Occipital lobe (tissue), 1 donor: ENCODE measurements at regions not wholly inside any gene's neighbourhood (a gene's known extent, or its start where the extent isn't known, plus 50 kb on each side); places are given as distances from the start of the nearest gene placed in this dataset.

Source experiments
- DNase-seq: peaks from one replicate; lab custom pipeline; 2025; lab: John Stamatoyannopoulos, UW

DNA sequence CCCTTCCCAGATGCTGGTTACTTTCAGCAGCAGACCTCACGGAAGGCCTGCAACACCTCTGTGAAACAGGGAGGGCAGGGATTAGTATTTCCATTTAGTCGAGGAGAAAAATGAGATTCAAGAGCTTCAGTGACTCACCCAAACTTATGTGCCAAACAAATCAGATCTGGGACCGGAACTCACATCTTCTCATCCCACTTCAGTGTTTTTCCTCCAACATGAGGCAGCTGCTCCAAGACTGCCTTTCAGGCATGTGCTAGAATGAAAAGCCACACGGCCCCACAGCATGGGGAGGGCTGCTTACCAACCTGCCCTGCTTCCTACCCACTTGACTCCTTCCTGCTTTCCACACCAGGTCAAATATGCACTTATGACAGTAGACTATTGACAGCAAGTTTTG lies 129.4 kb upstream of the SLC24A5 start:
- DNase-seq, result peak; percentile 10

DNA sequence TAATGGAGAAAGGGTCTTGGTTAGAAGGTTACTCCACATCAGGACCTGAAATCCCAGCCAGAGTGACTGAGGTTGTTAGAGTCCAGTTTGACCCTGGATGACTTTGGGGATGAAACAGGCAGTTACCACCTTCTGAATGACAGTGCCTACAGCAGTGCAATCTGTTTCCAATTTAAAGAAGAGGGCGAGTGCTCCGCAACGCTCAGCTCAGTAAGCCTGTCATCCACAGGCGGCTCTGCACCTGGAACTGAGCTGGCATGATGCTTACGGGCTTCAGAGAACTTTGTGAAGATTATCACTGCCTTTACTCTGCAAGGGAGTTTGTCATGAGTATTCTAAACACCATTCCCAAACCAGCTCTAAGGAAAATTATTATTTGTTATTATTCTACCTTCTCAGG lies 127.7 kb upstream of the SLC24A5 start:
- DNase-seq, result no peak

DNA sequence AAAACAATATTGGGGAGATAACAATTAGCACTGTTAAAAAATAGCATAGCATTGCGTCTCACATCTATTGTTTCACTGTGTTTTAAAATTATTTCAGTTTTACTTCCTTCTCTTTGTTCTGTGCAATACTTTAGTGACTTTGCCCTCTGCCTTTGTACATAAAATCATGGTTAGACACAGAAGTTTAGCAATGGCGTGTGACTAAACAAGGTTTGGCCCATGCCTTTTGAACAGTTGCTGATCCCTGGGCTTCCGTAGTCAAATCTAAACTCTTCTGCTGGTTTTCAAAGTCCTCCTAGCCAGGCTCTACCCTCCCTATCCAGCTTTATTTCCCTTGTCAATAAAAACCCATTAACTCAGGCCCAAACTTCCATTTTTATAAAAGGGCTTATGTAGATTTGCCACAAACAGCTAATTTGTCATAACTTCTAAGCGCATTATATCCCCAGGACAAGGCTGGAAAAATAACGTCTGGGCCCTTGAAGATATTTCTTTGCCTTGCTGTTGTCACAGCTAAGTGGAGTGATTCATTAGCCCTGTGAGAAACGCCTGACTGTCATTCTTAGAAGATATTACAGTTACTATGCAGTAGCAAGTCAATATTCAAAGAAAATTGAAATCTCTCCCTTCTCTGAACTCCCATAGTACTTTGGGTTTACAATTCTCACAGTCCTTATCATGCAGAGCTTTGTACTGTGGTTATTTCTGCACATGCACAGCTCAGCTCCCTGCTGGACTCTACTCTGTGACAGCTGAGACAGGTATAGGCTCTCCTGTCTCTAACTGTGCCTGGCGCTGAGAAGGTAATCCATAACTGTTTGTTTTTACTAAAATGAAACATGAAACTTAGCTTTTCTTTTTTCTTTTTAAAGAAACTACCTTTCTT lies 123.4 kb upstream of the SLC24A5 start:
- DNase-seq, result no peak

DNA sequence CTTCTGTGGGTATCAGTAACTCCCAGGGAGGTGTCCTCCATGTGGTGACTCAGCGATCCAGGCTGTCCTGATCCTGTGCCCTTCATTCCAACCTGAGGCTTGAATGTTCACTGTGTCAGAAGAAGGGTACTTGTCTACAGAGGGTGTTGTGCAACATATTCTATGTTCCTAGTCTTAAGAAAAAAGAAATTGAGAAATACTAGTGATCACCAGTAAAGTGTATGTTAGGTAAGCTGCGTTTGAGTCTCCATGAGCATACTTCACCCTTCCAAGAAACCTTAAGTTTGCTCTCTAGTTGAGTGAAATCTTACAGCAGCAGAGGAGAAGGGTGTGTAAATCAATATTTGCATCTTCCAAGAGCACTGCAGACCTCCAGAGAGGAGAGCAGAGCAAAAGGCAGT lies 122.2 kb upstream of the SLC24A5 start:
- no peak for DNase-seq

DNA sequence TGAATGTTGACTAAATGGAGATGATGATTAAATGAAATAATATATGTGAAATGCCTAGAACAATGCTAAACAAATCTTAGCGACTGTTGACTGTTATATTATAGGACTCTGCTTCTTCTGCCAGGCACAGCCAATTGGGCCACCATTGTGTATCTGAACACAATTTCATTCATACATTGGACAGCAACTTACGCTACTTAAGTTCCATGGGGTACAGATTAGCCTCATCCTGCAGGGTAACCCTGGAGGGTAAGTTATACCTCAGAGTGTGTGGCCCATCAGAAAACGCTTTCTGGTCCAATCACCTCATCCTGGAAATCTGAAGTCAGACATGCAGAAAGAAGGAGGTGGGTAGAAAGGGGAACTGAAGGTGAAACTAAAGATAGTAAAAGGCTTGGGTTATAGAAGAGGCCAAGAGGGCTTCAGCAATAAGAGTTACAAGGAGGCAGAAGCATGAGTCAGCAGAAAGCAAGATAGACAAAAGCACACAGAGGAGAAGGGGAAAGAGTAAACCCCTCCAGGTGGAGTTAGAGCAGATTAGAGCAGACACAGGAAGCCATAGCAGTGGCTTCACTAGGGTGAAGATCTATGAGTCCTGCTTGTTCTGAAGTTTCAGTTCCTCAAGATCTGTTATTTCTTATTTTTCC lies 119.3 kb upstream of the SLC24A5 start:
- no peak for DNase-seq

DNA sequence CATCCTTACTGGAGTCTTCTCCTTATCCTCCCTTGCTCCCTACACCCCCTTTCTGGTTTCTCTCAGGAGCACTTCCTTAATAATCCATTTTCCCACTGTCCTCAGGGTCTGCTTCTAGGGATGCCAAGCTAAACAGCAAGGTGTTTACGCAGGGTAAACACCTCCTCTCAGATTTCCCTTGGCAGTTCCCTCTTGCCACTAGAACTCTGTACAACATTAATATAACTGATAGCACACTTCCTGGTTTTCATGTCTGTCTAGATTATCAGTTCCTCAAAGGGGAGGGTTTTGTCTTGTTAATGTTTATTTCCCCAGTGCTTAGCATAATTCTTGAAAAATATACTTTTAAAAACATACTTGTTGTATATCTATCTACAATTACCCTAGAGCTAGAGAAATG lies 118.0 kb upstream of the SLC24A5 start:
- no peak for DNase-seq

DNA sequence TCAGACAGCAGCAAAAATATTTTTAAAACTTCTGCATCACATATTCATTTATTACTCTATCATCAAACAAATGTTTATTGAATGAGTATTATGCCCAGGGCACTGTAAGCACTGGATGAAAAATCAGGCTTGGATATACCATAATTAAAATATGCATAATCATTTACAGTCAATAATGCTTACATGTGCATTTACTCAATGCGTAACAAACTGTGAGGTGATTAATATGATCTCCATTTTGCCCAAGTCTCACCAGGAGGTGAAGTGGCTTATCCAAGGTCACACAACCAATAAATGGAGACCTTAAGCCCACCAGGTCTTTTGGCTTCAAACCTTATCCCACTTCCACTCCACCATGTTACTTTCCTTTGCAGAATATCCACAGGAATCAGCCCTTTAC lies 117.3 kb upstream of the SLC24A5 start:
- no peak for DNase-seq

DNA sequence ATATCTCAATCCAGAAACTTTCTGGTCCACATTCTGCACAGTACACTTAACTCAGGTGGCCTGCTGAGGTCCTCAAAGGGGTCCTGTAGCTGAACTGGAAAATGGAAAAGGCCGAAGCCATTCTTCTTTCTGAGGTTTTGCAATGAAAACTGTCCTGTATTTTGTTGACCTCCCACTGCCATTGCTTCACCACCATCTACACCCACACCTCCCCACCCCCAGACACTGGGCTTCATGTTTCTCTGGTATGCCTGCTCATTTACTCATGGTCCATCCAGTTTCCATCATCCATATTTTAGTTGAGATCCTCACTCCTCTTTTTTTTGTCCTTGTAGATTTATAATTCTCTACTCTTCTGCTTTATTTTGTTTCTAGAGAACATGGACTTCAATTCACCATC lies 115.7 kb upstream of the SLC24A5 start:
- DNase-seq, result no peak

DNA sequence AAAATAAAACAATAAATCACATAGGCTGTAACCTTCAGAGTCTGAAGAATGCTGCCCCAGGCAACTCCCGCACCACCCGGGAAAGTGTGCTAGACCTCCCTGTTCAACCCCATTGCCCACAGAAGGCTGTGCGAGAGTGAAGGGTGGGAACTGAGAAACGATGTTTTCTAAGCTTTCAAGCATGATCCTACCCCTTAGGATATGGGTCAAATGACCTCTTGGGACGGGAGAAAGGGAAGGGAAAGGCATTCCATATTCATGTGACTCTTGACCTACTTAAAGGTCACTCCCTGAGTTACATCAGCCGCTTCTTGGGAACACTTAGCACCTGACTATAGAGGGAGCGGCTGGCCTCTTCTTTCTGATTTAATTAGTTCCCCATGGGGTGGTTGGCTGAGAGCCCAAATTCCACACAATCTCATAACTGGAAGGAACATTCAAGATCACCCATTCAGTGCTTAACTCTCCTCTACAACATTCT lies 114.7 kb upstream of the SLC24A5 start:
- DNase-seq, result no peak

DNA sequence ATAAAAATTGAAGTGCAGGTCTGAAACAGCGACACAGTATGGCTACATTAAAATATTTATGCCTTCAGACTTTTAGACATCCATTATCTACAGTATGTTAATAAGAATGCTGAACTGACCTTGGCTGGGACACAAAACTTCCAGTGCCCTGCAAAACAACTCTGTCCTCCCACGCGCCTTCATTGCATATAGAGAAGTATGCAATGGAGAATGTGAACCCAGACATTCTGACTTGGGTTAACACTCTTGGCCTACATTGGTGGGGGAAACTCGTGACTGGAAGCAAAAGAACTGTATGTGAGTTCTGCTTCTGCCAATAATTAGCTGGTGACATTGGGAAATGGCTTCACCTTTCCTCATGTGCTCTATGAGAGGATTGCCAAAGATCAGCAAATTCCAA lies 110.5 kb upstream of the SLC24A5 start:
- DNase-seq, result no peak

DNA sequence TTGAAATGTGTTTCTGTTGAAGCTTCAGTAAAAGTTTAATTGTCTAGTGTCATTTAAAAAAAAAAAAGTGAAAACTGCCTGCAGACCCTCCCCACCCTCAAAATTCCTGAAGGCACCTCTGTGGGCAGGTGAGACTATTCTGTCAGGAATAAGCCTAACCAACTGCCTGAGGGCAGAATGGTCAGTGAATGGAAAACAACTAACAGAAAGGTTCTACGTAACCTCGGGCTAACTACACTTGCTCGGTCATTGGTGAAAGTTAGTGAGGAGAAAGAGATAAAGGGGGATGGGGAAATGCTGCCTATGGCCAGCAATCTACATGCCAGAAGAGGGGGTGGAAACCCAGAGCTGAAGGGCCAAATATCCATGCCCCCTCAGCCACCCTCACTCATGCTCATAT lies 108.6 kb upstream of the SLC24A5 start:
- DNase-seq, result no peak

DNA sequence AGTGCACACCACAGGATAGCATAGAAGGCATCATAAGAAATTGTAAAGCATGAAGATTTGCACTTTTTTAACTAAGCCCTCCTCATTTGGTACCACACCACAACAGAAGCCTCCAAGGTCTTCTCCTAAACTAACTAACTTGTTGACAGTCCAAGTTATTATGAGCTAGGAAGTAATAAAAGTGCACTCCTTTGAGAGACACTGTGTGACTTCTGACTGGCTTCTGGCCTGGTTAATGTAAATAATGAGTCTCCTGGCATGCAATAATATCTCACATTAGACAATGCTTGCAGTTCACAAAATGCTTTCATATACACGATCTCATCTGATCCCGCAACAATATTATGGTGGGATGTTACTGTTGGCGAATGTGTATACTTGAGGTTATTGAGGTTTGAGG lies 103.9 kb upstream of the SLC24A5 start:
- DNase-seq, result no peak

DNA sequence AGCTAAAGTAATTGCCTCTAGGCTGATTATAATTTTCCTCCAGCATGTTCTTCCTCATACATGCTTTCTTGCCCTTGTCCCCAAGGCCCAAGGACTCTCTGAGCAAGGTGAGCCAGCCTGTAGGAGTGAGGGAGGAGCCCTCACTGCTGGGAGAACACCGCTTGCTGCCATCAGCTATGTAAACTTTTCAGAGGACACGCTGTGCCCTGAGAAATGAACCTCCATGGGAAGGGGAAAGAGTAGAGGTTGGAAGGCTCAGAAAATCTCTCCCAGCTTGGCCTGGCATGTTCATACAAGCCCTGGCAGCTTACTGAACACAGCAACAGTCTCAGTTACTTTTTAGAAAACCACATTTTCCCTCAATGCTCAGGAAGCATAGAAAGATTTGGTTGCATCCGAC lies 103.0 kb upstream of the SLC24A5 start:
- DNase-seq, result no peak

DNA sequence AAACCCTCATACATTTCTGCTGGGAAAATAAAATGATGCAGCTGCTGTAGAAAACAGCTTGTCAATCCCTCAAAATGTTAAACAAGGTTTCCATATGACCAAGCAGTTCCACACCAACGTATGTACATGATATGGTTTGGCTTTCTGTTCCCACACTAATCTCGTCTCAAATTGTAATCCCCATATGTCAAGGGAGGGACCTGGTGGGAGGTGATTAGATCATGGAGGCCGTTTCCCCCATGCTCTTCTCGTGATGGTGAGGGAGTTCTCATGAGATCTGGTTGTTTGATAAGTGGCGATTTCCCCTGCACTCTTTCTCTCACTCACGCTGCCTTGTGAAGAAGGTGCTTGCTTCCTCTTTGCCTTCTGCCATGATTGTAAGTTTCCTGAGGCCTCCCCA lies 100.6 kb upstream of the SLC24A5 start:
- no peak for DNase-seq

DNA sequence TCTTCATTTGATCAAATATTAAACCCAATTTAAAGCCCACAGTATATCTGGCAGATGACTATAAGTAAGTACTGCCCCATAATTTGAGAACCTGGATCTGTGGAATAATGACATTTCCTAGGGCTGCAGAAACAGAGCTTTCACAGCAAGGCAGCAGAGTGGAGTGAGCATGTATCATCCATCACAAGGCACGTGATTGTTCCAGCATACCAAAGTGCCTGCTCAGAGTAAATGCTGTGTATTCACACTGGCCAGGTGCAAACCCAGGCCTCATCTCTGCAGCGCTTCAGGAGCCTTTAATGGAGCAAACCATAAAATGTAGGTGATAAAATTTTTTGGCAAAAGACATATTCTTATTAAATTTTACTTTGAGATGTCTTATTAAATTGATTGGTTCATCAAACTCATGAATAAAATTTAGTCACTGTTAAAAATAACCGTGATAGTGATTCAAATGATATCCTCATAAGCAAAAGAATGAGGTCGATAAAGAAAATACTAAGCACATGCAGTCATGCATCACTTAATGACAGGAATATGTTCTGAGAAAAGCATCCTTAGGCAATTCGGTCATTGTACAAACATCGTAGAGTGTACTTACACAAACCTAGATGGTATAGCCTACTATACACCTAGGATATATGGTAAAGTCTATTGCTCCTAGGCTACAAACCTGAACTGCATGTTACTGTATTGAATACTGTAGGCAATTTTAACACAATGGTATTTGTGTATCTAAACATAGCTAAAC lies 99.3 kb upstream of the SLC24A5 start:
- no peak for DNase-seq

DNA sequence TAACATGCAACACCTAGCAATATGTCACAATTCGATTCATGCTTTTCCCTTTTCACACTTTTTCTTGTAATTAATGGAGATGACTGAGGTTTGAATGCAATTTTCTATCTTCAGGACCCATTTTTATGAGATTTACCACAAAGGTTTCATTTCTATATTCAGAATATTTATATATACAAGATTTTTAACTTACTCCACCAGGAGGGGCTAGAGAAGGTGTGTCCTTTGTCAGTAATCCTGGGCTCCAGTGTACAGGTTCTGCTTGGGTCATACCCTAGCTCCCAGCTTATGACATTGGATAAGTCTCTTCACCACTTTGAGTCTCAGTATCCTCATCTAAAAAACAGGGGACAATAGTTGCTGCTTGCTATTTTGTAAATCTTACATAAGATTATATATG lies 95.7 kb upstream of the SLC24A5 start:
- no peak for DNase-seq

DNA sequence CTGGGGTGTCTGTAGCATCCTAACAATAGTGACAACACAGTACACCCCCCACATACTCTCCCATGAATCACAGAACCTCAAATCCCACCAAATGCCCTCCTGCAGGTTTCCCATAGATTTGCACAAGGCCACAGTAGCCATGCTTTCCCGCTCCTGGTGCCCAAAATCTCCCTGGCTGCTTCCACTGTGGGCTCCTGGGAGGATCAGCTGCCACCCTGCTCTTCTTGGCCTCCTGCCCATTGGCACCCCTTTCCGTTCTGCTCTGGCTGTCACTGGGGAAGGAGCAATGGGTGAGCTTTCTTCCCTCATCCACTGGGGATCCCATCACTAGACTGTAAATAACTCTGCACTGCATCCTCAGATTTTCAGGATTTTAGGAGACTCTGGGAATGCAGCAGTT lies 92.1 kb upstream of the SLC24A5 start:
- DNase-seq, result no peak

DNA sequence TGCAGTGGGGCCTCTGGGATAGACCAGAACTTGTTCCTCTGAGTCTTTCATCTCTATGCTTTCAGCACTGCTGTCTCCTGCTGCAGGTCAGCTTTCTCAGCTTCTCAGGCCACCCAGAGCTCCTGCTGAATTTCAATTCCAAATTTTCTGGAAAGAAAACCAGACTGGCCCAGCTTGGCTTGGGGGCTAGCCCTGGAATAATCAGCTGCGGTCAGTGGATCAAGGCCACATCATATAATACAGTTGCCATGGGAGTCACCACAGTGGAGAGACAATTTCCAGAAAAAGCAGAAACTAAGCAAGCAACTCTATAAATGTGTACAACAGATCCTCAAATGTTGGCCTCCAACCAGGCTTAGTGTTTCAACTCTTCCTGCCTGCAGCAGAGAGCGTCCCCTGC lies 91.1 kb upstream of the SLC24A5 start:
- no peak for DNase-seq

DNA sequence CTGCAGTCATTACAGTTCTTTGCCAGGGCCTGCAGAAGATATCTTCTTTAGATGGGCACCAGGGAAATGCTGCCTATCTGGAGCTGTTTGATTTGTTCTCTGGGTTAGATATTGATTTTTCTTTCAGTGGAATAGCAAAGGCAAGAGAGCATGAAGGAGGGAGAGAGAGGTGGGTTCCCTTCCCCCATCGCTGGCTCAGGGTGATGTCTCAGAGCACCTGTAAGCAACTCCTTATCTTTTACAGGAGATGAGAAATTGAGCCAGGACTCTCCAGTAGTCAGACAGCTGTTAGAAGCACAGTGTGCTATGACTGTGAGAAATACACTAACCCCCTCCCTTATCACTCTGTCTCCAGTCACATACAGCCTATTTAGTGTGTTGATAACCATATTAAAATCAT lies 89.3 kb upstream of the SLC24A5 start:
- no peak for DNase-seq

DNA sequence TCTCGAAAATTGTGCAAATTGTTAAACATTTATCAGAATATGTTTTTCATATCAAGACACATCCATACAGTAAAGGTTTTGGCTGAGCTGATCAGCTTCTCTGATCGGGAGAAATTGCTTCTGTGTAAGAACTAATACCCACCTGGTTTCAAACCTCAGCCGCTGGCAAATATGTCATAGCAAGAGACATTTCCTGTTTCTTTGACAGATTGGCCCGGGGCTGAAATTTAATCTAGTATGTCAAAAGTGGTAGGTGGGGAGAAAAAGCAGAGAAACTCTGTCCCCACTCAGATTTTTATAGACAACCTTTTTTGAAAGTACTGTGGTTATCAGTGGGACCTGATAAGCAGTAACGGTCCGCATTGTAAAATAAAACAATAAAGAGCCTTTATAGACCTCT lies 88.8 kb upstream of the SLC24A5 start:
- DNase-seq, result no peak

DNA sequence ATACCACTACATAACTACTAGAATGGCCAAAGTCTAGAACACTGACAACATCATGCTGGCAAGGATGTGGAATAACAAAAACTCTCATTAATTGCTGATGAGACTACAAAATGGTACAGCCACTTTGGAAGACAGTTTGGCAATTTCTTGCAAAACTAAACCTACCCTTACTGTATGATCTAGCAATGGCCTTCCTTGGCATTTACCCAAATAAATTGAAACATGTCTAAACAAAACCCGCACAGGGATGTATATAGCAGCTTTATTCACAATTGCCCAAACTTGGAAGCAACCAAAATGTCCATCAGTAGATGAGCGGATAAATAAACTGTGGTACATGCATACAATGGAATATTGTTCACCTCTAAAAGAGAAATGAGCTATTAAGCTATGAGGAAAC lies 87.9 kb upstream of the SLC24A5 start:
- DNase-seq, result no peak

DNA sequence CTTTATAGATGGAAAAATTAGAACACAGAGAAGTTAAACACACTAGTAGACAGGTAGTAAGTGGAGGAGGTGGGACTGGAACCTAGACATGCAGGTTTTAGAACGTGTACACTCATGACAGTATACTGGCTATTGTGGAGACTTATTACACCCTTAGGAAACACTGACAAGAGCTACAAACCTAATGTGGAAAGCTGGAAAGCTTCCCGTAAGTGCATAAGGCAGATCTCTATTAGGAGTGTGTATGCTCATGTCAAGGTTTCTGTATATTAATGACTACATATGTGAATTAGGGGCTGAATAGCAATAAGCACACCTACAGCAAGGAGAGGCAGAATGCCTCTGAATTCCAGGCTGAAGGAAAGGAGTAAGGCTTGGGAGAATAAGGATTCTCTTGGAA lies 82.6 kb upstream of the SLC24A5 start:
- DNase-seq, result no peak
